ENCODE measurements at regions not wholly inside any gene's neighbourhood (a gene's known extent, or its start where the extent isn't known, plus 50 kb on each side); places are given as distances from the start of the nearest gene placed in this dataset.

- TF ChIP-seq CTCF (IDR thresholded peaks at IDR 0.05 in 2 of 3, conservative IDR thresholded peaks at IDR 0.05 in 1 of 3; ENCODE audit: control insufficient read depth in 2 of 3, extremely low read depth in 1 of 3, insufficient read depth in 1 of 3, low read depth in 3 of 3, low read length in 3 of 3) (no peak), CEBPZ (IDR thresholded peaks at IDR 0.05; ENCODE audit: low read depth, low read length) (no peak), KAT2A (conservative IDR thresholded peaks at IDR 0.05; ENCODE audit: control insufficient read depth, low read depth, low read length) (no peak)
Observed at GRCh38 chr1:30655672-30656071, 67.7 kb downstream of the MATN1 start.
